NCI-H1436 treated with DMSO at 0.1 percent for 48 hours (cell line): ENCODE measurements at regions not wholly inside any gene's neighbourhood (a gene's known extent, or its start where the extent isn't known, plus 50 kb on each side); places are given as distances from the start of the nearest gene placed in this dataset.
"Not testable (repeated sequence)": the region's sequence is repeated elsewhere in the genome, so short reads cannot be mapped to it uniquely, and the experiment has no call there.

Experiments
- DNase-seq: peaks from one replicate; lab custom pipeline; 2025; lab: John Stamatoyannopoulos, UW

DNA sequence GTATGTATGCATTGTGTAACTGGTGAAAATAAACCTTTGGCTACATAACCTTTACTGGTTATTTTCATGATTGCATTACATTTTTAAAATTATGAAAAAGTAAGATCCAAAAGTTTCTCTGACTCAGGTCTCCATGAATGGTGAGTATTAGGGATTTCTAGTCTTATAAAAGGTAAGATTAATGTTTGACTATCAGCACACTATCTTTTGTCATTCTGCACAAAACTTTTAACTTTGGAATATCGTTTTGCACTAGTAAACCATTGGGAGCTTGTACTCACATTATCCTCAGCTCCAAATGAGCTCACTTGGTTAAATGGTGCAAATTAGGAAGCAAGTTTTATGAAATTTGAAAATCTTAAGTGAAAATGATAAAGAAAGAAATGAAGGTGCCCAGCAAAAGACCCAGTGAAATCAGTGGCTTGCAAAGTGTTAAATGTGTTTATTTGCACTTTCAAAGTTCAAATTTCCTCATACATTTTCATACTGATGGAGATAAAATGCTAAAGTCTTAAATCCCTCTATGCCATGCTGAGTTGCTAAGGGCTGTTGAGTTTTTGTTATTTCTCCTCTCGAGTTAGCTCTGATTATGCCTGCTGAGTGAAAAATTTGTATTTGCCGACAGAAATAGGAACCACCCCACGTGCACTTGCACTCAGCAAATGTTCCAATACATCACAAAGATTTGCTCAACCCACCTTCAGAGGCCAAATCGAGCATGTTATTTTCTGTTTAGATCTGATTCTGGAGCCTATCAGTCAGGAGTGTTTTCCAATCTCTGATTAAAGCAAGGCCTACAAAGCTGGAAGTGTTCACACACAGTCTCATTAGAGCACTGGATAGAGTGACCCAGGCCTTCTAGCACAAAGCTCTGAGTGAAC, 885.7 kb downstream of the NR2F1-AS1 start:
- no peak for DNase-seq

GRCh38 chr5:92694067-92694466, 887.0 kb downstream of the NR2F1-AS1 start:
- no peak for DNase-seq

DNA sequence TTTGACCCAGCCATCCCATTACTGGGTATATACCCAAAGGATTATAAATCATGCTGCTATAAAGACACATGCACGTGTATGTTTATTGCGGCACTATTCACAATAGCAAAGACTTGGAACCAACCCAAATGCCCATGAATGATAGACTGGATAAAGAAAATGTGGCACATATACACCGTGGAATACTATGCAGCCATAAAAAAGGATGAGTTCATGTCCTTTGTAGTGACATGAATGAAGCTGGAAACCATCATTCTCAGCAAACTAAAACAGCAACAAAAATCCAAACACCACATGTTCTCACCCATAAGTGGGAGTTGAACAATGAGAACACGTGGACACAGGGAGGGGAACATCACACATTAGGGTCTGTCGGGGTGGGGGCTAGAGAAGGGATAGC, 889.1 kb downstream of the NR2F1-AS1 start:
- DNase-seq: not testable (repeated sequence)

DNA sequence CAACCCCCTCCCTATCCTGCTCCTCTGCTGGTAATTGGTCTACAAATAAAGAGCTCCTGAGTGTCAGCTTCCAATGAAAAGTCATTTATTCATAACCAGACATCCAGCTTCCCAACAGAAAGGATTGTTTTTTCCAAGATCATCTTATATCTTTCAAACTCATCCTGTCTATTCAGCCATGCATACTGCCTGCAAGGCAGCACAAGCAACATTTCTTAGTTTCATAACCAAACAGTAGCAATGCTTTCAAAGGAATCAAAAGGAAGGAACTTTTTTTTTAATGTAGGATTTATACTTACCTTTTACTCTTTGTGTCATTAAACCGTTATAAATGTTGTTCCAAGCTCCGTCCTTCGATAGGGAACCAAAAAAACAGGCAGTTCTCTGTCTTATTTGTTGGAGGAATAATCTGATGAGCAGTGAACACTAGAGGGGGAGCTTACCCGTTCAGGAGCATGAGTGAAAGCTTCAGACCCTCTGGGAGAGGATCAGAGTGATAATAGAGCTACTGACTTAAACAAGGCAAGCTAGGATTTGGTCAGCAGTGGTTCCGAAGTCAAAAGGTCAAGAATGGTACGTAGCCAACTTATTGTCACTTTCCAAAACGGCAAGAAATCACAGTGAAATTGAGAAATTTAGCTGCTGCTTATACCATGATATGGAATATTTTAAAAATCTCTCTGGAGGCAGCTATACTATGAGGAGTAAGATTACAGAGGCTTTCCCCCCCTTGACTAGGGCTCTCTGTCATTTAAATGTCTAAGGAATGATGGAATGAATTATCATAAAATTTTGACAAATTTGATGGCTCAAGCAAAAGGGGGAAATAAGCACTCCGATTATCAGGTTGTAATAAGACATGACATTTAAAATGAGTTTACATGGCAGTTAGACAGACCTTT, 892.9 kb downstream of the NR2F1-AS1 start:
- DNase-seq: no peak

DNA sequence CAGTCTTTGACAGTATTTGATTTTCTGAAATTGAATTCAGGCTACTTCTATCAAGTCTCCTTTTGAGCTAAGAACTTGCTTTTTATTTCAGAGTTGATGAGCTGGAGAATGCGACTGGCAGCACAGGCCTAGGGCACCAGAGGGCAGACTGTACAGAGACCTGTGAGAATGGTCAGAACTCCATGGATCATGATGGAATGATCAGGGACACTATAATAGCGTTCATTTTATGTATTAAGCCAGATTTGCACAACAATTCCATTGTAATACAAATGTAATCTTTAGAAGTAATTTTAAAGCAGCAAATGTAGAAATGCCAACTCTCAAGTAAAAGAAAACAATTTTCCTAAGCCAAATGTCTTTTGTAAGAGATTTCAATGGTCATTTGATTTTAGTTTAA, 902.4 kb downstream of the NR2F1-AS1 start:
- DNase-seq: no peak

DNA sequence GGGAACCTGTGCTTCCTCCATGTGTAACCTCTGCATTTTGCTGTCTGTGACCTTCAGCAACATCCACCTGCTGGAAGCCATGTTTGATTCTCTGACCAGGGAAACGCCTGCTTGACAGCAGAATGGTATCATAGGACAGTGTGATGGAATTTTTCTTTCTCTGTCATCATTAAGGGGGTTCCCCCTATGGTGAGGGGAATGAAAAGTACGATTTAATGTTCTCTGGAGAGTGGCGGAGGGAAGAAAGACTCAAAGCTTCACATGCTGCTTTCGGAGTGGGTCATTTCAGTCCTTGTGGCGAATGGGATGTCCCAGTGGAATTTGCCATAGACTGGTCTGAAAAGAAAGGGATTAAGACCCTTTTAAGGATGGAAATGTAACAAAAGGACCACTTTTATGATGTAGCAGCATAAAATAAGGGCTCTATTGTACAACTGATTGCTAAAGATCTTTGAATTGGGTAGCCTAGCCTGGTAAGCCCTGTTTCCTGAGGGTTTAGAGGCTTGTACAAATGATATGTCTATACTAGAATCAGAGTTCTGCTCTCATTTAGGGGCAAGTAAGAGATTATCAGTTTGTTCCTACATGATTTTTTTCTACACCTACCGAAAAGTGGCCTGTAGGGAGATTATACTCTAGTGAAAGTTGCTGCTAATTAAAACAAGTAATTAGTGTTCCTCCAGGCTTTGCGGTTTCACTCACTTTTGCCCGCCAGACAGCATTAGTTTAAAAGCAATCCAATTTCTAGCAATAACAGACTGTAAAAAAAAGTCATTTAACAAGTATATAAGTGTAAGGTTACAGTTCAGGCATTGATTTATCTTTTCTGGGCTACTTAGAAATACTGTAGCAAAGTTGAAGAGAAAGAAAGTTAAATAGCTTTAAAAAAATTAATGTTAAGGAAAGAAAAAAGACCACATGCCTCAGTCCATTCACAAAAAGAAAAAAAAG, 904.5 kb downstream of the NR2F1-AS1 start:
- DNase-seq: no peak

GRCh38 chr5:92674321-92674720, 906.7 kb downstream of the NR2F1-AS1 start:
- no peak for DNase-seq

DNA sequence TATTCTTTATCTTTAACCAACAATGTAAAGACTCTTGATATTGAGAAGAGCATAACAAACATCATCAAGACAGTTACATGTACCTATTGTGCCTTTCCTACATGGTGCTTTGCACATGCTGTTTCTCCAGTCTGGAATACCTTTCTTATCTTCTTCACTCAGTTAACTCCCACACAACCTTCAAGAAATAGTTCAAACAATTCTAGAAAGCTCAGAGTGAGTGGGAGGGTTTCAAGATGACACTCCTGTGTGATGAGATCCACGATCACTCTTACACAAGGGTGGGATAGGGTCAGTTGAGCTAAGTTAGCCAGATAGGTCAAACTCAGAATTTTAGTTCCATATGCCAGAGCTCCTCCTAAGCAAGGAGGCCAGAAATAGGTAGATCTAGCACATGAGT, 915.5 kb downstream of the NR2F1-AS1 start:
- DNase-seq: no peak

DNA sequence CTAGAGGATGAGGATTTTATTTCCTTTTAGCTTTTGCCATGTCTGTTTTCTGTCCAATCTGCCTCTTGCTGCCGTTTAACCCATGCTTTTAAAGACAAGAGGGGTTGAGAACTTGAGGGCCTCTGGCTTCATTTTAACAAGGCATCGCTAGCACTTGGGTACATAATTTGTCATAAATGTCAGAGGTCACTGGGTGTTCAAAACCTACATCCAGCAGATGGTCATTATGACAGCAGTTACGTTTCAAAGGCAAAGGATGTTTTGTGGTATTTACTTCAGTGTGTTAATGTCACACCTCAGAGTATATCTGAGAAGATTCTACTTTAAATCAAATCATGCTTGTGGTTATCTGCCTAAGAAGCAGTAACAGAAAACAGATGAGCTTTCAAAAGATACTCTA, 918.3 kb downstream of the NR2F1-AS1 start:
- no peak for DNase-seq

DNA sequence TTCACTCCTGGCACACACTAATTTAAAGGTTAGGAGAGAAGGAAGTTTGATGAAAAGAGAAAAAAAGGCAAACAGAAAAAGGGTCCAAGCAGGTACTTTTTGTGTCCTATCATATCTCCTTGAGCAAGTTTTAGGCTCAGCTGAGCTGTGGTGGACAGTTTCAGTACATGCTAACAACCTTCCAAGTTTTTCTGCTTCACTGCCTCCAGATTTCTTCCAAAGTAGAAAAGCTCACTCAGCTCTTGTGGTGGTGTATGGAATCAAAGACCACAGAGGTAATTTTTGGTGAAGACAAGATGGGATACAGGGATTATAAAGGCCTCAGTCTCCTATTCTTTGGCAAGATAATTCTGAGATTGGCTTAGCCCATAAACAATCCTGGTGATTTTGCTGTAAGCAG, 921.8 kb downstream of the NR2F1-AS1 start:
- DNase-seq: no peak

DNA sequence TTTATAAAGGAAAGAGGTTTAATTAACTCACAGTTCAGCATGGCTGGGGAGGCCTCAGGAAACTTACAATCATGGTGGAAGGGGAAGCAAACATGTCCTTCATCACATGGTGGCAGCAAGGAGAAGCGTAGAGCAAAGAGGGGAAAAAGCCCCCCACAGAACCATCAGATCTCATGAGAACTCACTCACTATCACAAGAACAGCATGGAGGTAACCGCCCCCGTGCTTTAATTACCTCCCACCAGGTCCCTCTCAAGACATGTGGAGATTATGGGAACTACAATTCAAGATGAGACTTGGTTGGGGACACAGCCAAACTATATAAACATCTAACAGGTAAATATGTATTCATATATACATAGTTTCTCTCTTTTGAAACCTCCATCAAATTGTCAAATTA, 926.4 kb downstream of the NR2F1-AS1 start:
- not testable (repeated sequence) for DNase-seq

- DNase-seq: no peak
Measured at GRCh38 chr5:92653730-92654461, 927.1 kb downstream of the NR2F1-AS1 start.

DNA sequence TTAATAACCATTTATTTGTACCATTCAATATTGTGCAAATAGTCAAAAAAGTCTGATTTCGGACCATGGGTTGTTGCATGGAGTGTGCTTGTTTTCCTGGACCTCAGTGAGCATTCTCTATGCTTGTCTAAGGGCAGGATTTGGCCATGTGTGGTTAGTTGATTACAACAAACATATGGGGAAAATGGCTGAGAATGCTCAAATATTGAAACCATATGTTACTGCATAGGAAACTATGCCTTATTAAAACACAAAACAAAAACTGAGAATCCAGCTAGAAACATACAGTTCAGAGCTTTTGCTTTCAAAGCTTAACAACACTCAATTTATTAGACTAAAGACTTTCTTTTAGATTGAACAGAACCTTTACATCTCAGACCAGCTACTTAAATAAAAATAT, 928.3 kb downstream of the NR2F1-AS1 start:
- DNase-seq: no peak

GRCh38 chr5:92644266-92644886, 936.6 kb downstream of the NR2F1-AS1 start:
- DNase-seq: no peak

DNA sequence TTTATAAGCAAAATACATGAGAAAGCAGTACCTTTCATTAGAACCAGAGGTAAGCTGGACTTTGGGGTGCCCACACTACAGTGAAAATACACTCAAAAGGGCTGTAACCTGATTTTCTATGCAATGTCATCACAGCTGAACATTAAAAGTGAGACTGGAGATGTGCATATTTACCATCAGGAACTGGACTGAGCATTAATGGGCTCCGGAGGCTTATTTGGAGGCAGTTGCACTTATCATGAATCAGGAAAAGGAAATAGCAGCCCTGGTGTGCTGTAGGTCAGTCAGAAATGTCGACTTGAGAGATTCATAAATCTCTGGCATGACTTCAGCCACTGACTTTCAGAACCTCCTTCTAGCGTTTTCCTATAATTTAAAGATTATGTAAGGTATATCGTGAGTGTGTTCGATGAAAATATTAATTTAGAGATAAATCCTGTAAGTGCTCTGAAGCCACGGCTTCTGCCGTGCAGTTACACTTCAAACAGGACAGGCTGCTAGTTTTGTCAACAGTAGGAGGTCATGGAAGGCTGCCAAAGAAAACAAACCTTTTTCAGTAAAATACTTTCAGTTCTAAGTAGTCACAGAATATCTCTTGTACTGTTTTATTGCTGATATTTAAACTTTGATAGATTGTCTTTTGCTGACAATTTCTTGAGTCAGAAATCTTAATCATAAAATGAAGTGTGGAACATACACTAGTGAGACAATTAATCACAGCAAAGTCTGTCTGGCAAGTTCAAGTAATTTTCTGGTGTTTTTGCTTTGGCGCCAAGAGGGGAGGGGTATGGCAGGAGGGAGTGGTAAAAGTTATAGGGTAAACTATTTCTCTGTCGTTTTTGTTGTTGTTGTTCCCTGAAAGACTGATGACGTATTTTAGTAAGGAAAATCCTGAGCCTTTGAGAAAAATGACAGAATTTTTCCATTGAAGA, 939.7 kb downstream of the NR2F1-AS1 start:
- no peak for DNase-seq

DNA sequence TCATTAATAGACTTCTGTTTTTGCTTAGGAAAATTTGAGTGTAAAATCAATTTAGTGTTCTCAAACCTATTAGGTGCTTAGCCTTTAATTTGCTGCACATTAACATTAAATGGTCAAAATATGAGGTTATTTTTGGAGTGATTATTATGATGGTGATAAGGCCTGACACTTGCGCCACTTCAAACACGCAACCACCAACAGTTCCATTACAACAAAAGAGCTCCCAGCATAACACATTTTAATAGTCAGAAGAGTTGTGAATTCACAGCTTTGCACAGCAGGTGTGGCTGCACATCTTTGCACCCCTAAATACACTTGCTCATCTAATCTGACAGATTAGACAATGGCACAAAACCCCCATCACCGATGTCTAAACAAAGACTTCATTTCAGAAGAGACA, 940.7 kb downstream of the NR2F1-AS1 start:
- no peak for DNase-seq

DNA sequence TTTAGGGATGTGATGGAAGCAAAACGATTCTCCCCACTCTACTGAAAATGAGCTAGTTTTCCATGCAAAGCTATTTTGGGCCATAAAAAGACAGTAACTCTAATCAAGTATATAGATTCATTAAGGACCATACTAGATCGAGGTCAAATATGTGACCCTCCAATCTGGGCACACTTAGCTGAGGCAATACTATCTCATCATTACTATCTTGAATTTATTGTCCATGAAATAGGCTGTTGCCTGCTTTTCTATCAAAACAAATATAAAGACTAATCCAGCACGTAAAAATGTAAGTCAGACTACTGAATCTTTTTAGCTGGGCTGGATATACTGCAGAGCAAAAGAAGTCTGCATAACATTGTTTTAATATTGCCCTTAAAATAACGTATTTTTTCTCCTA, 943.1 kb downstream of the NR2F1-AS1 start:
- DNase-seq: no peak

- DNase-seq: no peak
Measured at GRCh38 chr5:92637247-92637646, 943.8 kb downstream of the NR2F1-AS1 start.

DNA sequence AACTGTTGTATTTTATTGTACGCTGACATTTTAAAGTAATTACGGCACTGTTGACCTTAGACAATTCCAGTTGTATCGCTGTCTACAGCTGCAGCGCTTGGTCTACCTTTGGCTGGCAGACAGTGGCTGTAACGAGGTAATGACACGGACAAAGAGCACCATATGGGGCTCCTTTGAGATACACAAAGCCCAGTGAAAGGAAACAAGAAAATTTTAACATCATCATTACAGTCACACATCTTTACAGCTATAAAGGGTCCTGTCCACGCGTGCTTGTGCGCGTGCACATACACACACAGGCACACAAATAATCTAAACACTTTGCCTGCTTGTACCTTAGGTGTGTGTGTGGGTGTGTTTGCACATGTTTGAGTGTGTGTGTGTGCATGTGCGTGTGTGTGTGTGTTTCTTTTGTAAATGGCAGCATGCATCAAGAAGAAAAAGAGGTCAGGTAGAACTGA, 946.0 kb downstream of the NR2F1-AS1 start:
- peak; percentile 71 for DNase-seq
